GM12891 (cell line): ENCODE measurements at regions not wholly inside any gene's neighbourhood (a gene's known extent, or its start where the extent isn't known, plus 50 kb on each side); places are given as distances from the start of the nearest gene placed in this dataset.

ENCODE experiments used
- DNase-seq: peaks from one replicate; pipeline ENCODE4 v3.0.0; 2011; ENCODE audit warnings: low spot score; ENCODE audit not compliant: insufficient read length
- FAIRE-seq: peaks from 2 replicates; lab custom pipeline; 2011; peaks lifted over from hg19 to GRCh38; lab: Jason Lieb, UNC
- PAX5 ChIP-seq: IDR thresholded peaks from 2 replicates; pipeline ENCODE4 v1.6.1; 2011; ENCODE audit warnings: low read length, moderate library complexity, mild to moderate bottlenecking; ENCODE audit not compliant: insufficient read depth, severe bottlenecking
- POLR2A ChIP-seq: IDR thresholded peaks from 2 replicates; pipeline ENCODE4 v1.6.1; 2011; ENCODE audit warnings: low read depth, low read length, control low read depth
- POLR2AphosphoS5 ChIP-seq: IDR thresholded peaks from 2 replicates; pipeline ENCODE4 v1.6.1; 2011; ENCODE audit warnings: low read depth, low read length, control low read depth
- POU2F2 ChIP-seq: IDR thresholded peaks from 2 replicates; pipeline ENCODE4 v1.6.1; 2011; ENCODE audit warnings: low read depth, mild to moderate bottlenecking, control low read depth, low read length, moderate library complexity
- SPI1 ChIP-seq: IDR thresholded peaks from 2 replicates; pipeline ENCODE4 v1.6.1; 2011; ENCODE audit warnings: low read depth, low read length, control low read depth
- TAF1 ChIP-seq: IDR thresholded peaks from 2 replicates; pipeline ENCODE4 v1.6.1; 2011; ENCODE audit warnings: low read depth, low read length, control low read depth

DNA sequence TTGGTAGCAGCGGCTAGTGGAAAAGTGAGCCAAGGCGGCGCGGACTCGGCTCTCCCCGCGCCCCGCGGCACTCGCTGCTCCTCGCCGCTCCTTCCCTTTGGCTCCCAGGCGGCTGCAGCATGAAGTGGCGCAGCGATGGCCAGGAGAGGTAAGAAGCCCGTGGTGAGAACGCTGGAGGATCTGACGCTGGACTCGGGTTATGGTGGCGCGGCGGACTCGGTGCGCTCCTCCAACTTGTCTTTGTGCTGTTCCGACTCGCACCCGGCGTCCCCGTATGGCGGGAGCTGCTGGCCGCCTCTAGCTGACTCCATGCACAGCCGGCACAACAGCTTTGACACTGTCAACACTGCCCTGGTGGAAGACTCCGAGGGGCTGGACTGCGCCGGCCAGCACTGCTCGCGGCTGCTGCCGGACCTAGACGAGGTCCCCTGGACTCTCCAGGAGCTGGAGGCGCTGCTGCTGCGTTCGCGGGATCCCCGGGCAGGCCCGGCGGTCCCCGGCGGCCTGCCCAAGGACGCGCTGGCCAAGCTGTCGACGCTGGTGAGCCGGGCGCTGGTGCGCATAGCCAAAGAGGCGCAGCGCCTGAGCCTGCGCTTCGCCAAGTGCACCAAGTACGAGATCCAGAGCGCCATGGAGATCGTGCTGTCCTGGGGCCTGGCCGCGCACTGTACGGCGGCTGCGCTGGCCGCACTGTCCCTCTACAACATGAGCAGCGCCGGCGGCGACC lies 225.6 kb upstream of the CRY1 start:
- no peak for TF ChIP-seq POU2F2
- TF ChIP-seq TAF1 = no peak
- no peak for TF ChIP-seq PAX5
- no peak for TF ChIP-seq SPI1
- no peak for TF ChIP-seq POLR2A
- TF ChIP-seq POLR2AphosphoS5 = no peak
- peak; percentile 18 for DNase-seq

DNA sequence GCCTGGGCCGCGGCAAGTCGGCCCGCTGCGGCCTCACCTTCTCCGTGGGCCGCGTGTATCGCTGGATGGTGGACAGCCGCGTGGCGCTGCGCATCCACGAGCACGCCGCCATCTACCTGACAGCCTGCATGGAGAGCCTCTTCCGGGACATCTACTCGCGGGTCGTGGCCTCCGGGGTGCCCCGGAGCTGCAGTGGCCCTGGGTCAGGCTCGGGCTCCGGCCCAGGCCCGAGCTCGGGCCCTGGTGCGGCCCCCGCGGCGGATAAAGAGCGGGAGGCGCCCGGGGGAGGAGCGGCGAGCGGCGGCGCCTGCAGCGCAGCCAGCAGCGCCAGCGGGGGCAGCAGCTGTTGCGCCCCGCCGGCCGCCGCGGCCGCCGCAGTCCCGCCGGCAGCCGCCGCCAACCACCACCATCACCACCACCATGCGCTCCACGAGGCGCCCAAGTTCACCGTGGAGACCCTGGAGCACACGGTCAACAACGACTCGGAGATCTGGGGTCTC lies 226.2 kb upstream of the CRY1 start:
- TF ChIP-seq POLR2A (no peak), POU2F2 (no peak), POLR2AphosphoS5 (no peak), SPI1 (no peak)
- FAIRE-seq (no peak), DNase-seq (peak; percentile 20)

More for the DNA sequence above, 225.6 kb upstream of the CRY1 start:
- no peak for FAIRE-seq

DNA sequence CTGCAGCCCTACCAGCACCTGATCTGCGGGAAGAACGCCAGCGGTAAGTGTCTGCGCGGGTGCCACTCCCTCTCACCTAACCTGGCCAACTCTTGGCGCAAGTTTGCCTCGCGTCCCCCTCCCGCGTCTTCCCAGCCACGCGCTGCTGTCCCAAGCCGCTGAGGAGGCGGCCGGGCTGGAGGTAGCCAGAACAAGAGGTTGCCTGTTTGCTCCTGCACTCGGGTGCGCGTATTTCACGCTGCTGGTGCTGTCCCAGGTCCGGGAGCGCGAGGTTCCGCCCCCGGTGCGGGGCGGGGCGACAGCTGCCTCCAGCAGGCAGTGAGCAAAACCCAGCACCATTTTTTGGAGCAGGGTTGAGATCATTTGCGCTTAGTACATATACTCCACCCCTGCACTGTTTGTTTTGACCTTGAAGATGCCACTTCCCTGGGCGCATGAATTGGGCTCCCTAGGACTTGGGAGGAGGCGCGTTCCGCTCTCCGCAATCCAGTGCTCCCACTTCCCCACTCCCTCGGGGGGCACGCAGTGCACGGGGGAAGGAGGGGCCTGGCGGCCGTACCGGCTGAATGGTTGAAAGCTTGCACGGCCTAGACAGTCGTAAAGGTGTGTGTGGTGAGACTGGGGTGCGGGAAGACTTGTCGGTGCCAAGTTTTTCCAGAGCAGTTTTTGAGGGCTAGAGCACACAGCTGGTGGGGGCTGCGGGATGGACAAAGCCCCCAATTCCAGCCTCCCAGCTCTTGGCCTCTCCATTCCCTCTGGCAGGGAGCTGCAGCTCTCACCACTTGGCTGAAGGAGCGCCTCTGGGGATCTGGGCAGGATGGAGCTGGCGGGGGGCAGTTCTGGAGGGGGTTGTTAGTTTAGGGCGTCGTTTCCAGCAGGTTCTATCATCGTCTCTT lies 226.9 kb upstream of the CRY1 start:
- FAIRE-seq (no peak), DNase-seq (peak; percentile 19)
- TF ChIP-seq POLR2A (no peak), POLR2AphosphoS5 (no peak)

DNA sequence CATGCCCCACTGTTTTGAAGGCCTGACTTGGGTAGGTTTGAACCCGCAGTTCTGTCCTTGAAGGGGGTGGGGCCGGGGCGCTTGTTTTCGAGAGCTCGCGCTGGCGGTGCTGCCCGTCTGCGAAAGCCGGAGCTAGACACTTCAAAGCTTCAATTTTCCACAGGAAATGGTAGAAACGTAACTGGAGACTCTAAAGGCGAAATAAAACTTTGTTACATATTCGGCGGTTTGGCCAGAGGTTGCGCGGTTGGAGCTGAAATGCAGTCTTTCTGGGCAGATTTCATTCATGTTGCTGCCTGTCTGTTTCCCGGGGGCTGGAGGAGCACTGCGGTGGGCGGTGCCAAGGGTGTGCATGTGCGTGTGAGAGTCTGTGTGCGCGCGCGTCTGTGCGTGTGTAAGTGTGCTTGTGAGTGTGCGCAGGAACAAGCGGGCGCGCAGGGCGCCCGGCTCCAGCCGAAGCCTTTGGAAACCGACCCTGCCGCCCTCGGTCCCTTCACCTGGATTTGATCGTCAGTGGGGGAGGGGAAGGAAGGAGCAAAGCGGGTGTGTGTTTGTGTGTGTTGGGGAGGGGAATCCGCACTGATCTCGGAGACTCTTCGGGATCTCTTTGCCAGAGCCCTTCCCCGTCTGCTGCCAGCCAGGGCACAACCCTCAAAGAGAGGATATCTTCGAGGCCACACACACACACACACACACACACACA lies 227.7 kb upstream of the CRY1 start:
- FAIRE-seq (no peak), DNase-seq (no peak)
- TF ChIP-seq POLR2A (no peak), PAX5 (no peak), POU2F2 (no peak), TAF1 (no peak), SPI1 (no peak)

DNA sequence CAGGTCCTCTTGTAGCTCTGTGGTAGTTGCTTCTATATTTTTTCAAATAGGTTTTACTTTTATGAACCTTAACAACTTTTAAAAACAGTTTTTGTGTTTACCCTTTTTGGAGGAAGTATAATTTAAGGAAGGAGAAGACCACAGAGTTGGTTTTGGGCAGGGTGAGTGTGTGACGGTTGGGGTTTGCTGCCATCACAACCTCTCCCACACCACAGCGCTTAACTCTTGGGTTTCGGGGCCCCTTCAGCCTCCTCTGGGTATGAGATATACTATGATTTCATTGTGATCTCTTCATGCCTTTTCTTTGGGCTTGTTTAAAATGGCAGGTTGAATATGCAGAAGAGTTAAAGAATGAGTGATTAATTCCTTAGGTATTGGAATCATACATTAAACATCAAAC lies 228.7 kb upstream of the CRY1 start:
- DNase-seq = no peak
- TF ChIP-seq SPI1 (no peak), POU2F2 (no peak), POLR2AphosphoS5 (no peak), POLR2A (no peak), PAX5 (no peak), TAF1 (no peak)
- FAIRE-seq = no peak

DNA sequence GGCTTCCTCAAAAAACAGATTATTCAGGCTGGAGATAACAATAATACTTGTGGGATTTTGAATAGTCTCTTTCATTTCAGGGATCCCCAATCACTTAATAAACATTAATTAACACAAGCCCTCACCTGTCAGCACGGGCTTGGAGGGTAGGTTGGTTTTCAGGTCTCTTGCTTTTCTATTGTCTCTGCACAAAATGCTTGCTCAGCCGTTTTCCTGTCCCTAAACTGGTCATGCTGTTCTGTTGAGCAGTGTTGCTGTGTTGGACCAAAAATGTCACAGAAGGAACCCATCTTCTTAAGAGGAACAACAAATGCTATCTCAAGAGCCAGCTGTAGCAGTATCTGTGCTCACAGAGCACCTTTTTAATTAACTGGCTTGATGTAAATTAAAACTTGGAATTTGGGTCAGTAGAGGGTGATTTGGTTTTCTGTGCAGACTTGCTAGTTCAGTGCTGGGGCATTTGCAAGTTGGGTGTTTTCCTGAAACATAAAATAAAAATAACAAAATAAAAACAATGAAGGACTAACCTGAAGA lies 231.8 kb upstream of the CRY1 start:
- FAIRE-seq (no peak), DNase-seq (no peak)
- TF ChIP-seq TAF1 = no peak
- no peak for TF ChIP-seq POLR2A
- TF ChIP-seq POU2F2 = no peak
- TF ChIP-seq POLR2AphosphoS5 = no peak
- TF ChIP-seq PAX5 = no peak
- TF ChIP-seq SPI1 = no peak

DNA sequence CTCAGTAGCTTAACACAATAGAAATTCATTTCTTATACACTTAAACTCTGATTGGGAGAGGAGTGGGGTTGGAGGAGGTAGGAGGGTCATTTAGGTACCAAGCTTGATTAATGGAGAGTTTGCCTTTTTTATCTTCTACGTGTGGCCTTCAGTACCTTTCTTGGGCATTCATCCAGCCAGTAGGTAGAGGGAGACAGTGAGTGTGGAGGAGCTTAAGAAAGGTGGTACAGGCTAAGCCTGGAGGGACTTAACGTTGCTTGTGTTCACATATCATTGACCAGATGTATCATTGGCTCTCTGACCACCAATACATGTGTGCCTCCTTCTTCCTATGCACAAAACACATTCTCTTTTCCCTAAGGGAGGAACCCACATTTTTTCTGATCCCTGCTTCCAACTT lies 232.9 kb upstream of the CRY1 start:
- FAIRE-seq (no peak), DNase-seq (no peak)
- TF ChIP-seq PAX5 (no peak), SPI1 (no peak), POU2F2 (no peak), POLR2A (no peak), POLR2AphosphoS5 (no peak), TAF1 (no peak)

DNA sequence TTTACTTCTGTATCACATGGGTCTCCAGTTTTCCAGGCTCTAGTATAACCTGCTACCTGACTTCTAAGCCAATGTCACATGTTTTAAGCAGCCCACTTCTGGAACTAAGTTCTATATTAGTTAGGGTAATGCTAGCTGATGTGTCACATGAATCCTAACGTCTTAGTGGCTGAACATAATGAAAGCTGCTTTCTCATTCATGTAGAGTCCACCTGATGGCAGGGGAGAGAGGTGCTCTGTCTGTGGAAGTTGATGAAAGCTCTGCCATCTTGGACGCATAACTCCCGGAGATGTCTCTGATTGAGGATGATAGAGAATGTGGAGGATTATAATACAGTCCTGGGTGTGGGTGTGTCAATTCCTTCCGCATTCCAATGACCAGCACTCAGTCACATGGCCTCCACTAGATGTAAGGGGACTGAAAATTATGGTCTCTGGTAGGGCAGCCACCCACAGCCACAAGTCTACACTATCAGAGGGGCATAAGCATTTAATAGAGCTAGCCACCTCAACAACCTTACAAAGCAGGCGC lies 234.4 kb upstream of the CRY1 start:
- TF ChIP-seq POLR2A (no peak), SPI1 (no peak), PAX5 (no peak), POU2F2 (no peak)

More for the DNA sequence above, 234.4 kb upstream of the CRY1 start:
- FAIRE-seq (no peak), DNase-seq (no peak)
